GM19455 (cell line): ENCODE measurements at regions not wholly inside any gene's neighbourhood (a gene's known extent, or its start where the extent isn't known, plus 50 kb on each side); places are given as distances from the start of the nearest gene placed in this dataset.
"Not testable (repeated sequence)": the region's sequence is repeated elsewhere in the genome, so short reads cannot be mapped to it uniquely, and the experiment has no call there.

Experiments
- ATAC-seq: cut with Tn5 transposase; IDR thresholded peaks from one replicate; pipeline ENCODE4 v1.9.1; 2021; ENCODE audit not compliant: unreplicated experiment

- no peak for ATAC-seq
Measured at GRCh38 chr7:96826089-96826488, 116.4 kb upstream of the SEM1 start.

- ATAC-seq, result no peak
Measured at GRCh38 chr7:96827701-96828100, 118.1 kb upstream of the SEM1 start.

- not testable (repeated sequence) for ATAC-seq
Measured at GRCh38 chr7:96829121-96829520, 119.5 kb upstream of the SEM1 start.

- no peak for ATAC-seq
Measured at GRCh38 chr7:96831446-96831845, 121.8 kb upstream of the SEM1 start.

- ATAC-seq, result no peak
Measured at GRCh38 chr7:96832092-96832662, 122.5 kb upstream of the SEM1 start.

GRCh38 chr7:96833676-96834453 lies 124.2 kb upstream of the SEM1 start:
- ATAC-seq, result no peak

- no peak for ATAC-seq
Measured at GRCh38 chr7:96836456-96836855, 126.8 kb upstream of the SEM1 start.

- ATAC-seq, result peak; percentile 91
Measured at GRCh38 chr7:96837593-96837992, 127.9 kb upstream of the SEM1 start.

- ATAC-seq, result no peak
Measured at GRCh38 chr7:96838481-96838880, 128.8 kb upstream of the SEM1 start.

GRCh38 chr7:96855139-96855538 lies 145.5 kb upstream of the SEM1 start:
- no peak for ATAC-seq

GRCh38 chr7:96855691-96856090 lies 146.0 kb upstream of the SEM1 start:
- no peak for ATAC-seq

- no peak for ATAC-seq
Measured at GRCh38 chr7:96869538-96869937, 135.8 kb upstream of the DLX6 start.

- ATAC-seq, result no peak
Measured at GRCh38 chr7:96870185-96870584, 135.2 kb upstream of the DLX6 start.

- ATAC-seq, result no peak
Measured at GRCh38 chr7:96870934-96871333, 134.4 kb upstream of the DLX6 start.

- ATAC-seq, result no peak
Measured at GRCh38 chr7:96887426-96887825, 117.9 kb upstream of the DLX6 start.

- no peak for ATAC-seq
Measured at GRCh38 chr7:96899108-96899507, 106.2 kb upstream of the DLX6 start.

GRCh38 chr7:96901822-96902445 lies 103.4 kb upstream of the DLX6 start:
- ATAC-seq, result no peak

- no peak for ATAC-seq
Measured at GRCh38 chr7:96903906-96904305, 101.4 kb upstream of the DLX6 start.

- no peak for ATAC-seq
Measured at GRCh38 chr7:96910486-96910885, 94.9 kb upstream of the DLX6 start.

GRCh38 chr7:96915029-96915428 lies 90.3 kb upstream of the DLX6 start:
- ATAC-seq, result no peak

- no peak for ATAC-seq
Measured at GRCh38 chr7:96920064-96920463, 85.3 kb upstream of the DLX6 start.

GRCh38 chr7:96920713-96921112 lies 84.6 kb upstream of the DLX6 start:
- no peak for ATAC-seq
